NCI-H2029 (cell line): ENCODE measurements at regions not wholly inside any gene's neighbourhood (a gene's known extent, or its start where the extent isn't known, plus 50 kb on each side); places are given as distances from the start of the nearest gene placed in this dataset.
A peak's percentile ranks its signal among the peaks of the same experiment; 100 is the strongest.

ENCODE experiments used
- DNase-seq: peaks from one replicate; lab custom pipeline; 2025; lab: John Stamatoyannopoulos, UW

GRCh38 chr18:26700728-26701127 lies 152.4 kb upstream of the KCTD1 start:
- no peak for DNase-seq

- no peak for DNase-seq
Measured at GRCh38 chr18:26700201-26700600, 151.8 kb upstream of the KCTD1 start.

GRCh38 chr18:26697186-26697884 lies 149.0 kb upstream of the KCTD1 start:
- no peak for DNase-seq

- no peak for DNase-seq
Measured at GRCh38 chr18:26696786-26697185, 148.4 kb upstream of the KCTD1 start.

GRCh38 chr18:26696308-26696707 lies 148.0 kb upstream of the KCTD1 start:
- no peak for DNase-seq

GRCh38 chr18:26689226-26689879 lies 141.0 kb upstream of the KCTD1 start:
- no peak for DNase-seq

GRCh38 chr18:26686532-26686931 lies 138.2 kb upstream of the KCTD1 start:
- DNase-seq: no peak

- DNase-seq: no peak
Measured at GRCh38 chr18:26685438-26686157, 137.2 kb upstream of the KCTD1 start.

GRCh38 chr18:26677957-26678356 lies 129.6 kb upstream of the KCTD1 start:
- DNase-seq: no peak

GRCh38 chr18:26667046-26667445 lies 118.7 kb upstream of the KCTD1 start:
- DNase-seq: no peak

- no peak for DNase-seq
Measured at GRCh38 chr18:26662996-26663395, 114.6 kb upstream of the KCTD1 start.

- DNase-seq: no peak
Measured at GRCh38 chr18:26657631-26658581, 109.6 kb upstream of the KCTD1 start.

- peak; percentile 14 for DNase-seq
Measured at GRCh38 chr18:26656944-26657536, 108.7 kb upstream of the KCTD1 start.

GRCh38 chr18:26656431-26656943 lies 108.1 kb upstream of the KCTD1 start:
- no peak for DNase-seq

- peak; percentile 45 for DNase-seq
Measured at GRCh38 chr18:26655525-26656430, 107.4 kb upstream of the KCTD1 start.

GRCh38 chr18:26654616-26655524 lies 106.5 kb upstream of the KCTD1 start:
- DNase-seq: no peak

GRCh38 chr18:26653943-26654615 lies 105.7 kb upstream of the KCTD1 start:
- no peak for DNase-seq

GRCh38 chr18:26652501-26652900 lies 104.1 kb upstream of the KCTD1 start:
- no peak for DNase-seq
